ENCODE measurements at regions not wholly inside any gene's neighbourhood (a gene's known extent, or its start where the extent isn't known, plus 50 kb on each side); places are given as distances from the start of the nearest gene placed in this dataset.
A peak's percentile ranks its signal among the peaks of the same experiment; 100 is the strongest.

GRCh38 chr1:59044535-59045121 lies 252.3 kb upstream of the FGGY start:
- Histone ChIP-seq H3K27me3 (no peaks in the 10 kb centered on the region), H3K27ac (no peak overlapping the region), H3K36me3 (no peaks in the 10 kb centered on the region), H3K4me1 (peaks cover 8% of the 10 kb centered on the region), H3K4me3 (no peak overlapping the region), H3K9me3 (no peaks in the 10 kb centered on the region)
- intact Hi-C loops (cut with DNase I): no loop called here
- no peak for DNase-seq
- TF ChIP-seq CTCF (IDR thresholded peaks at IDR 0.05): no peak
- ATAC-seq: no peak

DNA sequence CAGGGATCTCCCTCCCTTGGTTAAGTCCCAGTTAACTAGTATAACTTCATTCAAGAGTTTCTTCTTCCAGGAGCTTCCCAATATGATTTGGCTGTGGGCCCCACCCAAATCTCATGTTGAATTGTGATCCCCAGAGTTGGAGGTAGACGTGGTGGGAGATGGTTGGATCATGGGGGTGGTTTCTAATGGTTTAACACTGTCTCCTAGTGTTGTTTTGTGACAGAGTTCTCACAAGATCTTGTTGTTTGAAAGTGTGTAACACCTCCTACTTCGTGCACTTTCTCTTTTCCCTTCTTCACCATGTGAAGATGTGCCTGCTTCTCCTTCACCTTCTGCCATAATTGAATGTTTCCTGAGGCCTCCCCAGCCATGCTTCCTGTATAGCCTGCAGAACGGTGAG lies 251.8 kb upstream of the FGGY start:
- Histone ChIP-seq H3K27ac (no peak overlapping the region), H3K4me1 (peaks cover 8% of the 10 kb centered on the region), H3K27me3 (no peaks in the 10 kb centered on the region), H3K4me3 (no peak overlapping the region), H3K9me3 (no peaks in the 10 kb centered on the region), H3K36me3 (no peaks in the 10 kb centered on the region)
- intact Hi-C loops (cut with DNase I): no loop called here
- ATAC-seq (no peak), DNase-seq (no peak)
- no peak for TF ChIP-seq CTCF (IDR thresholded peaks at IDR 0.05)

- Histone ChIP-seq H3K4me3 (no peak overlapping the region), H3K27ac (no peak overlapping the region), H3K9me3 (no peaks in the 10 kb centered on the region), H3K36me3 (no peaks in the 10 kb centered on the region), H3K4me1 (peaks cover 8% of the 10 kb centered on the region), H3K27me3 (no peaks in the 10 kb centered on the region)
- DNase-seq: no peak
- intact Hi-C loops (cut with DNase I): no loop called here
- ATAC-seq: no peak
- TF ChIP-seq CTCF (IDR thresholded peaks at IDR 0.05): no peak
Observed at GRCh38 chr1:59045636-59046035, 251.3 kb upstream of the FGGY start.

DNA sequence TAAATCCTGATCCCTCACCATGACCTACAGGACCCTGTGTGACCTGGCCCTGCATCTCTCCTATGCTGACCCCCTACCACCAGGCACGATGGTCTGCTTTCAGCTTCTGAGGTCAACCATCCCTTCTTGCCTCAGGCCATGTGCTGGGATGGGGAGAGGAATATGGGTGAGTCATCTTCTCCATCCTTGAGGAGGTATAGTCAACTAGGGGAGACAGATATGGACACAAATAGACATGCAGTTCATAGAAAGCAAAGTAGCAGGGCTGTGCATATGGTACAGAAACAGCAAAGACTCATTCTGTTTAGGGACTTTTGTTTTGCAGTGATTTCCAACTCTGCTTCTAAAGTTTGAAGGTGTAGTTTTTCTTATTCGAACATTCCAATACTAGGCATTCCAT lies 250.8 kb upstream of the FGGY start:
- intact Hi-C loops (cut with DNase I): no loop called here
- no peak for DNase-seq
- TF ChIP-seq CTCF (IDR thresholded peaks at IDR 0.05): no peak
- no peaks in the 10 kb centered on the region for H3K36me3 ChIP-seq
- no peak overlapping the region for H3K4me3 ChIP-seq
- no peaks in the 10 kb centered on the region for H3K27me3 ChIP-seq
- no peak for ATAC-seq
- H3K4me1 ChIP-seq: peaks cover 8% of the 10 kb centered on the region
- H3K27ac ChIP-seq: no peak overlapping the region
- H3K9me3 ChIP-seq: no peaks in the 10 kb centered on the region

DNA sequence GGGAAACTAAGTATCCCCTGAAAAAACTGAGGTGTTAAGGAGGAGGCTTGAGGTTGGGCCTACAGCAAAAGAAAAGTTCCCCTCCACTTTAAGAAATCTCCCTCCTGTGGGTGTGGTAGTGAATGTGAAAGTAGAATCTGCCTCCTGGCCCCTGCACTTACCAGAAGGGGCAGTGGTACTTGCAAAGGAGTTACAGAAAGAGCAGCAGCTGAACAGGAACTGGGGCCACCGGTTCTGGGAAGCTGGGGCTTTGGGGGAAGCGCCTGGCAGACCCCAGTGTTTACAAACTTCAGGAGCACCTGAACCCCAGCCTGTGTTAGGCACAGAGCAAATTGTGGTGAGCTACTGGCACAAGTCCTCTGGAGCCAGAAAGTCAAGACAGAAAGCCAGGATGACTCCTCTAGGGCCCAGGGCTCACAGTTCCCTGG lies 250.2 kb upstream of the FGGY start:
- no peaks in the 10 kb centered on the region for H3K36me3 ChIP-seq
- H3K9me3 ChIP-seq: no peaks in the 10 kb centered on the region
- no peaks in the 10 kb centered on the region for H3K27me3 ChIP-seq
- H3K4me1 ChIP-seq: peaks cover 8% of the 10 kb centered on the region
- peak overlapping the region; percentile 30 for H3K27ac ChIP-seq
- intact Hi-C loops (cut with DNase I): no loop called here
- ATAC-seq: peak; percentile 49
- no peak for DNase-seq
- H3K4me3 ChIP-seq: no peak overlapping the region
- peak; percentile 19 for TF ChIP-seq CTCF (IDR thresholded peaks at IDR 0.05)

GRCh38 chr1:59051007-59051406 lies 245.9 kb upstream of the FGGY start:
- intact Hi-C loops (cut with DNase I): no loop called here
- peaks cover 8% of the 10 kb centered on the region for H3K4me1 ChIP-seq
- TF ChIP-seq CTCF (IDR thresholded peaks at IDR 0.05): no peak

More at GRCh38 chr1:59051007-59051406, 245.9 kb upstream of the FGGY start:
- Histone ChIP-seq H3K27ac (no peak overlapping the region), H3K27me3 (no peaks in the 10 kb centered on the region), H3K36me3 (no peaks in the 10 kb centered on the region), H3K4me3 (no peak overlapping the region), H3K9me3 (no peaks in the 10 kb centered on the region)
- ATAC-seq: no peak
- no peak for DNase-seq
